ENCODE measurements at regions not wholly inside any gene's neighbourhood (a gene's known extent, or its start where the extent isn't known, plus 50 kb on each side); places are given as distances from the start of the nearest gene placed in this dataset.
"Not testable (repeated sequence)": the region's sequence is repeated elsewhere in the genome, so short reads cannot be mapped to it uniquely, and the experiment has no call there.

DNA sequence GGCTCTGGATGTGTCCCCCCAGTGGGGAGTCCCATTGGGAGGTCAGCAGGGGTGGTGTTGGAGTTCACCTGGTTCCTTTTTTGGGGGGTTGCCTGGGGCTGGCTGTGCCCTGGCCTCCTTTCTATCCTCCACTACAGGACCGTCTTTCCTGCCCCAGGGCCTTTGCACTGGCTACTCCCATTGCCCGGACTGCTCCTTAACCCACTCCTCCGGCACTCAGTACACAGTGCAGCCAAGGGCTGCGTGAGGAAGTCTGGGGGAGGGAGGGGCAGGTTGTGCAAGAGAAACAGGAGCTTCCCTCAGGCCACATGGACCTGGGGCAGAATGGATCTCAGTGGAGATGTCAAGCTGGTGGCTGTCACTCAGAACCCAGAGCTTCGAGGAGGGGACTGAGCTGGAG is 429.3 kb upstream of the SULF2 start:
- Histone ChIP-seq H3K36me3 (replicated peaks in 1 of 2; ENCODE audit: control insufficient read depth in 1 of 2, insufficient read depth in 2 of 2, low read length in 2 of 2) (no peaks in the 10 kb centered on the region), H3K4me3 (replicated peaks in 1 of 3; ENCODE audit: low read depth in 2 of 3, low read length in 3 of 3) (no peak overlapping the region), H3K4me2 (replicated peaks; ENCODE audit: extremely low read depth, low read length, poor library complexity, severe bottlenecking) (no peak overlapping the region), H3K9me3 (replicated peaks in 1 of 2; ENCODE audit: control insufficient read depth in 1 of 2, insufficient read depth in 1 of 2, low read length in 2 of 2) (no peaks in the 10 kb centered on the region), H3K4me1 (ENCODE audit: control insufficient read depth in 1 of 2, insufficient read depth in 2 of 2, low read length in 2 of 2) (no peaks in the 10 kb centered on the region), H3K79me2 (ENCODE audit: insufficient read depth, low read length) (no peaks in the 10 kb centered on the region), H3K27me3 (ENCODE audit: control insufficient read depth in 2 of 2, insufficient read depth in 2 of 2, low read length in 2 of 2) (no peaks in the 10 kb centered on the region), H2AFZ (ENCODE audit: insufficient read depth, low read depth, low read length, poor library complexity, severe bottlenecking) (no peak overlapping the region), H3K9ac (ENCODE audit: insufficient read depth, low read length, poor library complexity, severe bottlenecking) (no peak overlapping the region), H4K20me1 (ENCODE audit: insufficient read depth, low read length) (no peaks in the 10 kb centered on the region), H3K27ac (ENCODE audit: low read depth in 1 of 2, low read length in 2 of 2) (no peak overlapping the region)
- no peaks in the 10 kb centered on the region for H3K4me1 Mint-ChIP-seq
- H3K36me3 Mint-ChIP-seq = no peaks in the 10 kb centered on the region
- DNase-seq = no peak
- H3K27me3 Mint-ChIP-seq (ENCODE audit: low read depth in 3 of 3) = peaks cover 0 to 7% (median 3%) of the 10 kb centered on the region in 3 donors
- no peak overlapping the region for H3K27ac Mint-ChIP-seq
- intact Hi-C loops (cut with micrococcal nuclease) = no loop called here
- no peak overlapping the region for H3K4me3 Mint-ChIP-seq
- TF ChIP-seq, protein P1, sequence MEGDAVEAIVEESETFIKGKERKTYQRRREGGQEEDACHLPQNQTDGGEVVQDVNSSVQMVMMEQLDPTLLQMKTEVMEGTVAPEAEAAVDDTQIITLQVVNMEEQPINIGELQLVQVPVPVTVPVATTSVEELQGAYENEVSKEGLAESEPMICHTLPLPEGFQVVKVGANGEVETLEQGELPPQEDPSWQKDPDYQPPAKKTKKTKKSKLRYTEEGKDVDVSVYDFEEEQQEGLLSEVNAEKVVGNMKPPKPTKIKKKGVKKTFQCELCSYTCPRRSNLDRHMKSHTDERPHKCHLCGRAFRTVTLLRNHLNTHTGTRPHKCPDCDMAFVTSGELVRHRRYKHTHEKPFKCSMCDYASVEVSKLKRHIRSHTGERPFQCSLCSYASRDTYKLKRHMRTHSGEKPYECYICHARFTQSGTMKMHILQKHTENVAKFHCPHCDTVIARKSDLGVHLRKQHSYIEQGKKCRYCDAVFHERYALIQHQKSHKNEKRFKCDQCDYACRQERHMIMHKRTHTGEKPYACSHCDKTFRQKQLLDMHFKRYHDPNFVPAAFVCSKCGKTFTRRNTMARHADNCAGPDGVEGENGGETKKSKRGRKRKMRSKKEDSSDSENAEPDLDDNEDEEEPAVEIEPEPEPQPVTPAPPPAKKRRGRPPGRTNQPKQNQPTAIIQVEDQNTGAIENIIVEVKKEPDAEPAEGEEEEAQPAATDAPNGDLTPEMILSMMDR (IDR thresholded peaks at IDR 0.05) = no peak
- H3K9me3 Mint-ChIP-seq = no peaks in the 10 kb centered on the region
- WGBS (ENCODE audit: insufficient coverage) = no CpG with 5 or more reads among the region's 5 CpGs

DNA sequence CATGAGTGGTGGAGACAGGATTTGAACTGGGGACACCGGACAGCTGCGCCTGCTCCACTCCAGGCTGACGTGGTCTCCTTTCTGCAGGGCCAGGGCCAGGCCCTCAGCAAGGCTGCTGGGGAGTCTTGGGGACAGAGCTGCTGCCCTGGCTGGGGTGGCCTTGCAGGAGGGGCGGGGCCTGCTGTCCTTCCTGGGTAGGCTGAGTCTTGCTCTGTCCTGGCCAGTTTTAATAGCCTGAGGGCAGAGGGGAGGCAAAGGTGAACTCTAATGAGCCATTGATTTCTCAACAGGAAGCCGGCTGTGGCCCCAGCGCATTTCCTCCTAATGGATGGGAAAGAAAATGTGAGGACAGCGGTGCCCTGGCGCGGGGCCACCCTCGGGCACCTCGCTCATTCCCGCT is 428.4 kb upstream of the SULF2 start:
- H3K4me2 ChIP-seq (replicated peaks; ENCODE audit: extremely low read depth, low read length, poor library complexity, severe bottlenecking); intact Hi-C loops (cut with micrococcal nuclease); H3K4me3 Mint-ChIP-seq; H3K36me3 Mint-ChIP-seq; H3K79me2 ChIP-seq (ENCODE audit: insufficient read depth, low read length); H3K27ac ChIP-seq (ENCODE audit: low read depth in 1 of 2, low read length in 2 of 2); H3K27ac Mint-ChIP-seq; H3K9me3 Mint-ChIP-seq; H3K27me3 Mint-ChIP-seq (ENCODE audit: low read depth in 3 of 3); H2AFZ ChIP-seq (ENCODE audit: insufficient read depth, low read depth, low read length, poor library complexity, severe bottlenecking); DNase-seq; H3K4me1 Mint-ChIP-seq; H3K4me3 ChIP-seq (replicated peaks in 1 of 3; ENCODE audit: low read depth in 2 of 3, low read length in 3 of 3); H3K36me3 ChIP-seq (replicated peaks in 1 of 2; ENCODE audit: control insufficient read depth in 1 of 2, insufficient read depth in 2 of 2, low read length in 2 of 2); H3K9me3 ChIP-seq (replicated peaks in 1 of 2; ENCODE audit: control insufficient read depth in 1 of 2, insufficient read depth in 1 of 2, low read length in 2 of 2); H4K20me1 ChIP-seq (ENCODE audit: insufficient read depth, low read length); H3K4me1 ChIP-seq (ENCODE audit: control insufficient read depth in 1 of 2, insufficient read depth in 2 of 2, low read length in 2 of 2); H3K27me3 ChIP-seq (ENCODE audit: control insufficient read depth in 2 of 2, insufficient read depth in 2 of 2, low read length in 2 of 2); H3K9ac ChIP-seq (ENCODE audit: insufficient read depth, low read length, poor library complexity, severe bottlenecking): not testable (repeated sequence)
- WGBS (ENCODE audit: insufficient coverage) = 47% methylated on average over 12 of the region's 12 CpGs

Measured in CD14-positive monocyte (primary cell).